Body of pancreas (tissue), 4 donors: ENCODE measurements at regions not wholly inside any gene's neighbourhood (a gene's known extent, or its start where the extent isn't known, plus 50 kb on each side); places are given as distances from the start of the nearest gene placed in this dataset.

Source experiments
- ATAC-seq: fragments of 150-250 bp; one replicate; pipeline ENCODE4 v1.9.1; 2016
- DNase-seq, 4 donors: peaks; one replicate each; pipeline ENCODE4 v3.0.0-alpha.2; 2019
- H3K27ac ChIP-seq, 4 donors: fragments of 200-600 bp; sonication (generic); 1 replicate in 3 of 4; 2 replicates in 1 of 4; pipeline versions ENCODE4 v1.5.1 to v1.6.1; 2016 to 2019; ENCODE audit warnings: mild to moderate bottlenecking in 1 of 4, mixed read lengths in 1 of 4, moderate library complexity in 1 of 4
- H3K27me3 ChIP-seq, 2 donors: fragments of 200-600 bp; sonication (generic); one replicate each; pipeline ENCODE4 v1.6.0; 2016; ENCODE audit warnings: mild to moderate bottlenecking in 1 of 2
- H3K36me3 ChIP-seq, 2 donors: fragments of 200-600 bp; sonication (generic); replicated peaks in 1 of 2; 2 replicates each; pipeline ENCODE4 v1.5.1; 2016; ENCODE audit warnings: low read depth in 2 of 2; ENCODE audit not compliant: insufficient read depth in 1 of 2
- H3K4me1 ChIP-seq: fragments of 200-600 bp; sonication (generic); one replicate; pipeline ENCODE4 v1.6.0; 2016
- H3K4me3 ChIP-seq, 2 donors: fragments of 200-600 bp; sonication (generic); 1 replicate in 1 of 2; 2 replicates in 1 of 2; pipeline ENCODE4 v1.5.1; 2016 to 2019
- H3K9me3 ChIP-seq, 3 donors: fragments of 200-600 bp; sonication (generic); 1 replicate in 2 of 3; 2 replicates in 1 of 3; pipeline ENCODE4 v1.5.1; 2016
- POLR2A ChIP-seq, 3 donors: fragments of 450-650 bp; IDR thresholded peaks; one replicate each; pipeline ENCODE4 v1.6.1; 2016; ENCODE audit warnings: antibody characterized with exemption in 3 of 3, mild to moderate bottlenecking in 2 of 3
- WGBS, 2 donors: methylation state at CpG; one replicate each; pipeline ENCODE4 v1.1.5; 2017; 5-methylcytosine and 5-hydroxymethylcytosine counted together
- intact Hi-C: fragments of 100-400 bp; cut with DNase I; formaldehyde crosslinking; loops from one replicate; pipeline ENCODE4 v1.15.1; 2023
- TF ChIP-seq, protein P1 (sequence below), 7 experiments: fragments of 450-650 bp in 4 of 7; fragments of 200-600 bp in 3 of 7; sonication (generic) in 3 of 7; IDR thresholded peaks; one replicate each; pipeline ENCODE4 v1.5.1; 2016 to 2019; ENCODE audit warnings: antibody characterized with exemption in 7 of 7

GRCh38 chr5:117719413-117719812 lies 1144.8 kb upstream of the SEMA6A start:
- intact Hi-C loops = no loop called here
- DNase-seq = no peak
- Histone ChIP-seq H3K4me3 (no peak overlapping the region), H3K4me1 (no peaks in the 10 kb centered on the region), H3K9me3 (peaks cover 0 to 2% (median 0%) of the 10 kb centered on the region in 3 donors), H3K27me3 (no peaks in the 10 kb centered on the region), H3K36me3 (no peaks in the 10 kb centered on the region), H3K27ac (no peak overlapping the region)
- no peak for ATAC-seq
- TF ChIP-seq, protein P1, sequence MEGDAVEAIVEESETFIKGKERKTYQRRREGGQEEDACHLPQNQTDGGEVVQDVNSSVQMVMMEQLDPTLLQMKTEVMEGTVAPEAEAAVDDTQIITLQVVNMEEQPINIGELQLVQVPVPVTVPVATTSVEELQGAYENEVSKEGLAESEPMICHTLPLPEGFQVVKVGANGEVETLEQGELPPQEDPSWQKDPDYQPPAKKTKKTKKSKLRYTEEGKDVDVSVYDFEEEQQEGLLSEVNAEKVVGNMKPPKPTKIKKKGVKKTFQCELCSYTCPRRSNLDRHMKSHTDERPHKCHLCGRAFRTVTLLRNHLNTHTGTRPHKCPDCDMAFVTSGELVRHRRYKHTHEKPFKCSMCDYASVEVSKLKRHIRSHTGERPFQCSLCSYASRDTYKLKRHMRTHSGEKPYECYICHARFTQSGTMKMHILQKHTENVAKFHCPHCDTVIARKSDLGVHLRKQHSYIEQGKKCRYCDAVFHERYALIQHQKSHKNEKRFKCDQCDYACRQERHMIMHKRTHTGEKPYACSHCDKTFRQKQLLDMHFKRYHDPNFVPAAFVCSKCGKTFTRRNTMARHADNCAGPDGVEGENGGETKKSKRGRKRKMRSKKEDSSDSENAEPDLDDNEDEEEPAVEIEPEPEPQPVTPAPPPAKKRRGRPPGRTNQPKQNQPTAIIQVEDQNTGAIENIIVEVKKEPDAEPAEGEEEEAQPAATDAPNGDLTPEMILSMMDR (IDR thresholded peaks at IDR 0.05) = no peak
- TF ChIP-seq POLR2A (IDR thresholded peaks at IDR 0.05) = no peak

GRCh38 chr5:117713585-117714198 lies 1139.1 kb upstream of the SEMA6A start:
- no peak overlapping the region for H3K4me3 ChIP-seq
- 29 to 43% methylated on average over 3 of the region's 3 CpGs for WGBS, 2 donors
- no peaks in the 10 kb centered on the region for H3K4me1 ChIP-seq
- ATAC-seq (no peak), DNase-seq (no peak)
- no peaks in the 10 kb centered on the region for H3K36me3 ChIP-seq
- no peak overlapping the region for H3K27ac ChIP-seq
- TF ChIP-seq, protein P1 (IDR thresholded peaks at IDR 0.05) = no peak
- H3K27me3 ChIP-seq = no peaks in the 10 kb centered on the region
- H3K9me3 ChIP-seq = peaks cover 0 to 12% (median 0%) of the 10 kb centered on the region in 3 donors
- intact Hi-C loops = no loop called here

GRCh38 chr5:117701062-117701461 lies 1126.4 kb upstream of the SEMA6A start:
- Histone ChIP-seq H3K27me3 (no peaks in the 10 kb centered on the region), H3K27ac (no peak overlapping the region), H3K9me3 (no peaks in the 10 kb centered on the region), H3K36me3 (no peaks in the 10 kb centered on the region), H3K4me3 (no peak overlapping the region), H3K4me1 (no peaks in the 10 kb centered on the region)
- ATAC-seq (no peak), DNase-seq (no peak)
- no peak for TF ChIP-seq POLR2A (IDR thresholded peaks at IDR 0.05)
- TF ChIP-seq, protein P1 (IDR thresholded peaks at IDR 0.05) = no peak
- WGBS, 2 donors = 17 to 36% methylated on average over 1 of the region's 1 CpG
- intact Hi-C loops = no loop called here

- WGBS, 2 donors = 68 to 75% methylated on average over 1 of the region's 1 CpG
- ATAC-seq (no peak), DNase-seq (no peak)
- Histone ChIP-seq H3K9me3 (no peaks in the 10 kb centered on the region), H3K4me1 (no peaks in the 10 kb centered on the region), H3K4me3 (no peak overlapping the region), H3K36me3 (no peaks in the 10 kb centered on the region), H3K27ac (no peak overlapping the region), H3K27me3 (no peaks in the 10 kb centered on the region)
- TF ChIP-seq, protein P1 (IDR thresholded peaks at IDR 0.05) = no peak
- no peak for TF ChIP-seq POLR2A (IDR thresholded peaks at IDR 0.05)
- intact Hi-C loops = no loop called here
These were observed 1118.0 kb upstream of the SEMA6A start for GRCh38 chr5:117692606-117693005.
